ENCODE measurements at regions not wholly inside any gene's neighbourhood (a gene's known extent, or its start where the extent isn't known, plus 50 kb on each side); places are given as distances from the start of the nearest gene placed in this dataset.

GRCh38 chr18:56112013-56112749, 524.2 kb upstream of the TCF4 start:
- Histone ChIP-seq H3K27me3 (ENCODE audit: control insufficient read depth in 2 of 2, insufficient read depth in 2 of 2, low read length in 2 of 2) (no peaks in the 10 kb centered on the region), H3K9me3 (ENCODE audit: control insufficient read depth in 2 of 2, low read length in 2 of 2) (no peaks in the 10 kb centered on the region), H3K4me3 (ENCODE audit: low read length in 2 of 2) (no peak overlapping the region), H3K4me1 (ENCODE audit: control insufficient read depth in 2 of 2, insufficient read depth in 2 of 2, low read length in 2 of 2) (no peaks in the 10 kb centered on the region), H3K36me3 (ENCODE audit: control insufficient read depth in 2 of 2, insufficient read depth in 2 of 2, low read length in 2 of 2) (no peaks in the 10 kb centered on the region), H3K9ac (ENCODE audit: low read depth in 1 of 2, low read length in 2 of 2) (no peak overlapping the region), H3K27ac (ENCODE audit: low read depth in 2 of 2, low read length in 2 of 2) (no peak overlapping the region)

DNA sequence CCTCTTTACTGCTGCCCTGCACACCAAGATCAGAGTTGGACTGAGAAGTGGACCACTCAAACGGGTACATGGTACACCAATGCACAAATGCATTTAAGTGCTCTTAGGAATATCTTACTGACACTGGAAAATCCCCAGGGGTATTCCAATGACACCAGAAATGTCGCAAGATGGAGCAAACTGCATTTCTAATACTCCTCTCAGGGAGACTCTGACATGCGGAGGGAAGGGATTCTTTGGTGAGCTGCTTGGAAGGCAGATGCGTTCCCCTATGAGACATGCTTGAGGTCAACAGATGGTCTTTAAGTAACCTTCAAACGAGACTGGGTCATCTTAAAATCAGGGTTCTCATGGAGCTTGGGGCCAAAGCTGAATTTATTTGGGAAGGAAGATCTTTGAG, 521.8 kb upstream of the TCF4 start:
- Histone ChIP-seq H3K4me3 (ENCODE audit: low read length in 2 of 2) (no peak overlapping the region), H3K9ac (ENCODE audit: low read depth in 1 of 2, low read length in 2 of 2) (no peak overlapping the region), H3K4me1 (ENCODE audit: control insufficient read depth in 2 of 2, insufficient read depth in 2 of 2, low read length in 2 of 2) (no peaks in the 10 kb centered on the region), H3K27ac (ENCODE audit: low read depth in 2 of 2, low read length in 2 of 2) (no peak overlapping the region), H3K36me3 (ENCODE audit: control insufficient read depth in 2 of 2, insufficient read depth in 2 of 2, low read length in 2 of 2) (no peaks in the 10 kb centered on the region), H3K27me3 (ENCODE audit: control insufficient read depth in 2 of 2, insufficient read depth in 2 of 2, low read length in 2 of 2) (no peaks in the 10 kb centered on the region), H3K9me3 (ENCODE audit: control insufficient read depth in 2 of 2, low read length in 2 of 2) (peaks cover 0 to 4% of the 10 kb centered on the region in 2 donors)

DNA sequence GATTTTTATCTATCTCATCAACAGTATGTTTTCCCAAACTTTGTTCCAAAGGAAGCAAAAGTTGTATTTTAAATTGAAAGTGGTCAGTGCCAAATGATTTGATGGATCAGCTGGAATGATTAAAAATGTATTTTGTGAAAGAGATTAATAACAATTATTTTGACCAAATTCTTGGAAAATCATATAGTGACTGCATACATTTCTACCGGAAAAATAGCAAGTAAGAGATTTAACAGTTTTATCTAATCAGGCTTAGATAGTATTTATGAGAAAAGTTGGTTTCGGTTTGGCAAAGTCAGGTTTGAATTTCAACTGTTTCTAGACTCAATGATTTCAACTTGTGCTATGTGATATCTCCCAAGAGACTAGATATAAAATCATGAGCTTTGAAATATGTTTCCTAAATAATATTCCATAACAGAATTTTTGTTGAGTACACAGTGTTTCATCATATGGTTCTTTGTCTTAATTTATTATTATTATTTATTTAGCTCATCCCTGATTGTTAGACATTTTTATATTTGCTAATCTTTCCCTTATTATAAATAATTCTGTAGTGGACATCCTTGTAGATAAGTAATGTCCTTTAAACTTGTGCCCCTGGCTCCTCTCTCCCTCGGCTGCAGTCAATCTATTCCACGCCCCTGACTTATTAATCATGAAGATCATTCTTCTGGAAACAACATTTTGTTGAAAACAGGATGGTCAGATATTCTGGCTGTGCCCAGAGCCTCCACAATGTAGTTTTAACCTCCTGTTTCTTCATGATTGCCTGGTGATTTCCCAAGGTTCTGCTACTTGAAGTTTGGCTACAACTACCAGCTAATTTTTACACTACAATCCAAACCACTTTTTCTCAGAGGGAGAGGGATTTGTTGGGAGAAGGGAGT, 520.7 kb upstream of the TCF4 start:
- Histone ChIP-seq H3K27ac (ENCODE audit: low read depth in 2 of 2, low read length in 2 of 2) (no peak overlapping the region), H3K4me3 (ENCODE audit: low read length in 2 of 2) (no peak overlapping the region), H3K36me3 (ENCODE audit: control insufficient read depth in 2 of 2, insufficient read depth in 2 of 2, low read length in 2 of 2) (no peaks in the 10 kb centered on the region)

GRCh38 chr18:56107821-56108477, 520.0 kb upstream of the TCF4 start:
- Histone ChIP-seq H3K9ac (ENCODE audit: low read depth in 1 of 2, low read length in 2 of 2) (no peak overlapping the region), H3K4me3 (ENCODE audit: low read length in 2 of 2) (no peak overlapping the region), H3K4me1 (ENCODE audit: control insufficient read depth in 2 of 2, insufficient read depth in 2 of 2, low read length in 2 of 2) (no peaks in the 10 kb centered on the region), H3K27me3 (ENCODE audit: control insufficient read depth in 2 of 2, insufficient read depth in 2 of 2, low read length in 2 of 2) (no peaks in the 10 kb centered on the region), H3K36me3 (ENCODE audit: control insufficient read depth in 2 of 2, insufficient read depth in 2 of 2, low read length in 2 of 2) (no peaks in the 10 kb centered on the region), H3K27ac (ENCODE audit: low read depth in 2 of 2, low read length in 2 of 2) (no peak overlapping the region), H3K9me3 (ENCODE audit: control insufficient read depth in 2 of 2, low read length in 2 of 2) (peaks cover 0 to 4% of the 10 kb centered on the region in 2 donors)

More for the DNA sequence above, 520.7 kb upstream of the TCF4 start:
- Histone ChIP-seq H3K4me1 (ENCODE audit: control insufficient read depth in 2 of 2, insufficient read depth in 2 of 2, low read length in 2 of 2) (no peaks in the 10 kb centered on the region), H3K9me3 (ENCODE audit: control insufficient read depth in 2 of 2, low read length in 2 of 2) (peaks cover 0 to 4% of the 10 kb centered on the region in 2 donors), H3K9ac (ENCODE audit: low read depth in 1 of 2, low read length in 2 of 2) (no peak overlapping the region), H3K27me3 (ENCODE audit: control insufficient read depth in 2 of 2, insufficient read depth in 2 of 2, low read length in 2 of 2) (no peaks in the 10 kb centered on the region)

- Histone ChIP-seq H3K9me3 (ENCODE audit: control insufficient read depth in 2 of 2, low read length in 2 of 2) (no peaks in the 10 kb centered on the region), H3K4me3 (ENCODE audit: low read length in 2 of 2) (no peak overlapping the region), H3K4me1 (ENCODE audit: control insufficient read depth in 2 of 2, insufficient read depth in 2 of 2, low read length in 2 of 2) (no peaks in the 10 kb centered on the region), H3K9ac (ENCODE audit: low read depth in 1 of 2, low read length in 2 of 2) (no peak overlapping the region), H3K27me3 (ENCODE audit: control insufficient read depth in 2 of 2, insufficient read depth in 2 of 2, low read length in 2 of 2) (no peaks in the 10 kb centered on the region), H3K36me3 (ENCODE audit: control insufficient read depth in 2 of 2, insufficient read depth in 2 of 2, low read length in 2 of 2) (no peaks in the 10 kb centered on the region), H3K27ac (ENCODE audit: low read depth in 2 of 2, low read length in 2 of 2) (no peak overlapping the region)
Observed at GRCh38 chr18:56100090-56100722, 512.2 kb upstream of the TCF4 start.

DNA sequence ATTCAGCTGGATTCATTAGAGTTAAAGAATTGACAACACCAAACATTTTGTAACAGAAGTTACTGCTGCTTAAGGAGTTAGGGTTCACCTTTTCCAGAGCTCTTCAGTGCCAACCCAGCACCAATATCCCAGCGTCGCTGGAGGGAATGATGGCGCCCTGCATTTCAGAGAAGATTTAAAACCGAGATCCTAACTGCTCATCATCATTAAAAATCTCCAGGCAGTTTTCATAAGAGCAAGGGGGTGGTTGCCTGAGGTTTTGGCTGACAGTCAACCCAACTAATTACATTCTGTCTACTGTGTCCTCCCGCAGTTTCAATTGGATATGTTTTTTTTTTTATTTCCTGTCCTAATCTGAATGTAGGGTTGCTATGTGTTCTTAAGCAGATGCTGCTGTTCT, 509.6 kb upstream of the TCF4 start:
- no peak overlapping the region for H3K4me3 ChIP-seq (ENCODE audit: low read length in 2 of 2)
- H3K27me3 ChIP-seq (ENCODE audit: control insufficient read depth in 2 of 2, insufficient read depth in 2 of 2, low read length in 2 of 2): no peaks in the 10 kb centered on the region
- H3K27ac ChIP-seq (ENCODE audit: low read depth in 2 of 2, low read length in 2 of 2): no peak overlapping the region
- no peaks in the 10 kb centered on the region for H3K36me3 ChIP-seq (ENCODE audit: control insufficient read depth in 2 of 2, insufficient read depth in 2 of 2, low read length in 2 of 2)
- H3K4me1 ChIP-seq (ENCODE audit: control insufficient read depth in 2 of 2, insufficient read depth in 2 of 2, low read length in 2 of 2): no peaks in the 10 kb centered on the region
- H3K9ac ChIP-seq (ENCODE audit: low read depth in 1 of 2, low read length in 2 of 2): no peak overlapping the region
- no peaks in the 10 kb centered on the region for H3K9me3 ChIP-seq (ENCODE audit: control insufficient read depth in 2 of 2, low read length in 2 of 2)

DNA sequence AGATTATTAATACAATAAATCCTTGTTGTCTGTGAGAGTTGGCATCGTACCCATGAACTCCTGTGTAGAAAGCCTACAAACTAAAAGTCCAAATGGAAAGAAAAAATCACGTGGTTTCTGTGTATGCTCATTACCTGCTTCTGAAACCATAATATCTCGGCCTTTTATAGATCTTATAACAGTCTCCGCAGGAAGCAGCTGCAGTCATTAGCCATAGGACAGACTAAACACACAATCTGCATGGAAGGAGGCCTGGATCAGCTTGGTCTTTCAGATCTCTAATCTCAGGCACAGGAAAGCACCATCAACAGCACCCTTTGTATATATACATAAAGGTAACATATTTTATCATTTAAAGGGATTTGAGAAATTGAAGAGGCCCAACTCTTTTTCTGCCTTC, 508.9 kb upstream of the TCF4 start:
- Histone ChIP-seq H3K9me3 (ENCODE audit: control insufficient read depth in 2 of 2, low read length in 2 of 2) (no peaks in the 10 kb centered on the region), H3K36me3 (ENCODE audit: control insufficient read depth in 2 of 2, insufficient read depth in 2 of 2, low read length in 2 of 2) (no peaks in the 10 kb centered on the region), H3K27ac (ENCODE audit: low read depth in 2 of 2, low read length in 2 of 2) (no peak overlapping the region), H3K9ac (ENCODE audit: low read depth in 1 of 2, low read length in 2 of 2) (no peak overlapping the region), H3K4me3 (ENCODE audit: low read length in 2 of 2) (no peak overlapping the region), H3K4me1 (ENCODE audit: control insufficient read depth in 2 of 2, insufficient read depth in 2 of 2, low read length in 2 of 2) (no peaks in the 10 kb centered on the region), H3K27me3 (ENCODE audit: control insufficient read depth in 2 of 2, insufficient read depth in 2 of 2, low read length in 2 of 2) (no peaks in the 10 kb centered on the region)

DNA sequence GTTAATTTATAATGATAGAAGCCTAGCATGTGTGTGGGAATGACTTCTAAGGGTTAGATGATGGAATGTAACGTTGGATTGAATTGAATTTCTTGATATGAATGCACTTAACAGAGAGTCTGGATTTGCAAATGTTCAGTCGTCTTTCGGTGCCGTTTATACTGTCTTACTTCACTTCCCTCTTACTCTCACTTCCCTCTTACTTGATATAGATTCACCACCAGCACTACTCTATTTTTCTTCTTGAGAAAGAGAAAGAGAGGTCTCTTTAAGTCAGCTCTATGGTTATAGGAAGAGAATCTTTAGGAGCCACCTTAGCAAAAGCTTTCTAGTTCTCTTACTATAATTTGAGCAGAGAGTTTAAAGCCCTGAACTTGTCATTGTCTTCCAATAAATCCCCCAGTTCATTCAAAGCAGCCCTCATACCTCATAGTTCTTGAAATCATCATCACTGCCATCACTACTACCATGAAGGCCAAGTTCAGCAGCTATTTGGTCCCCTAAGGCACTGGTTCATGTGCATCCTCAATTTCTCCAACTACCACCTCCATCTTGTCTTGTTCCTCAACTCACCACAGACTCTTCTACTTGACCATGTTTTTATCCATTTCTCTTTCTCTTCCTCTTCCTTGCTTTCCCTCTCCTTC, 501.7 kb upstream of the TCF4 start:
- no peak overlapping the region for H3K9ac ChIP-seq (ENCODE audit: low read depth in 1 of 2, low read length in 2 of 2)
- H3K4me1 ChIP-seq (ENCODE audit: control insufficient read depth in 2 of 2, insufficient read depth in 2 of 2, low read length in 2 of 2): no peaks in the 10 kb centered on the region
- H3K4me3 ChIP-seq (ENCODE audit: low read length in 2 of 2): no peak overlapping the region
- H3K36me3 ChIP-seq (ENCODE audit: control insufficient read depth in 2 of 2, insufficient read depth in 2 of 2, low read length in 2 of 2): no peaks in the 10 kb centered on the region
- no peak overlapping the region for H3K27ac ChIP-seq (ENCODE audit: low read depth in 2 of 2, low read length in 2 of 2)
- H3K27me3 ChIP-seq (ENCODE audit: control insufficient read depth in 2 of 2, insufficient read depth in 2 of 2, low read length in 2 of 2): no peaks in the 10 kb centered on the region
- H3K9me3 ChIP-seq (ENCODE audit: control insufficient read depth in 2 of 2, low read length in 2 of 2): no peaks in the 10 kb centered on the region

DNA sequence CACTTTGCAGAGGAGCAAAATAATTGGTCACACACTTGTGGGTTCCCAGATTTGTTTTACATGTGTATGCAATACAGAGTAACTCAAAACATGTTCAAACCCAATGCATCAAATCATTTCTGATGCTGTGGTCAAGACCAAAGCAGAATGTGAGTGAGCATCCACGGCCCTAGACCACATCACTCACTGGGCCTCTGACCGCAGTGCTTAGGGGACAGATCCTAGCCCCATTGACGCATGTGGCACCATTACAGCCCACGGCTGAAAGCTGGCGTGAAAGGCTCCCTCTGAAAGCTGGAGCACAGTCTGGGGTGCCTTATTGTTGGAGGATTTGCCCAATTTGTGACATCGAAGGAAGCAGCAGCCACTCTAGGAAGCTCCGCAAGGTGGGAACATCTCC, 498.8 kb upstream of the TCF4 start:
- Histone ChIP-seq H3K27me3 (ENCODE audit: control insufficient read depth in 2 of 2, insufficient read depth in 2 of 2, low read length in 2 of 2) (no peaks in the 10 kb centered on the region), H3K4me1 (ENCODE audit: control insufficient read depth in 2 of 2, insufficient read depth in 2 of 2, low read length in 2 of 2) (no peaks in the 10 kb centered on the region), H3K36me3 (ENCODE audit: control insufficient read depth in 2 of 2, insufficient read depth in 2 of 2, low read length in 2 of 2) (no peaks in the 10 kb centered on the region), H3K27ac (ENCODE audit: low read depth in 2 of 2, low read length in 2 of 2) (no peak overlapping the region), H3K9me3 (ENCODE audit: control insufficient read depth in 2 of 2, low read length in 2 of 2) (no peaks in the 10 kb centered on the region), H3K4me3 (ENCODE audit: low read length in 2 of 2) (no peak overlapping the region), H3K9ac (ENCODE audit: low read depth in 1 of 2, low read length in 2 of 2) (no peak overlapping the region)
